Neural cell (in vitro differentiated cells): ENCODE measurements at regions not wholly inside any gene's neighbourhood (a gene's known extent, or its start where the extent isn't known, plus 50 kb on each side); places are given as distances from the start of the nearest gene placed in this dataset.

Experiments
- H2AFZ ChIP-seq: fragments of 200-600, 300-800 bp; sonication (generic), shearing (Covaris generic); 2 replicates; pipeline ENCODE4 v1.6.0; 2014; ENCODE audit warnings: low read depth, mild to moderate bottlenecking, antibody characterized with exemption, low read length, moderate library complexity
- H3F3A ChIP-seq: fragments of 200-600 bp; shearing (Covaris generic); 2 replicates; pipeline ENCODE4 v1.6.1; 2016; ENCODE audit warnings: mild to moderate bottlenecking, moderate library complexity, mixed read lengths, antibody characterized with exemption, low read length; ENCODE audit not compliant: insufficient read depth, poor library complexity, severe bottlenecking
- H3K27ac ChIP-seq: fragments of 200-600, 300-800 bp; sonication (generic), shearing (Covaris generic); 2 replicates; pipeline ENCODE4 v1.5.1; 2014; ENCODE audit warnings: mild to moderate bottlenecking, low read length, moderate library complexity
- H3K27me3 ChIP-seq: fragments of 300-800, 200-600 bp; sonication (generic), shearing (Covaris generic); 2 replicates; pipeline ENCODE4 v1.6.0; 2014; ENCODE audit warnings: mild to moderate bottlenecking, low read depth, low read length, moderate library complexity; ENCODE audit not compliant: insufficient read depth
- H3K36me3 ChIP-seq: fragments of 300-800, 200-600 bp; sonication (generic), shearing (Covaris generic); 2 replicates; pipeline ENCODE4 v1.5.1; 2014; ENCODE audit warnings: mild to moderate bottlenecking, antibody characterized with exemption, low read length, moderate library complexity; ENCODE audit not compliant: insufficient read depth
- H3K4me2 ChIP-seq: fragments of 300-800, 200-600 bp; sonication (generic), shearing (Covaris generic); 2 replicates; pipeline ENCODE4 v1.6.0; 2014; ENCODE audit warnings: mild to moderate bottlenecking, low read length
- H3K4me3 ChIP-seq: fragments of 300-800, 200-600 bp; sonication (generic), shearing (Covaris generic); 2 replicates; pipeline ENCODE4 v1.5.1; 2014; ENCODE audit warnings: mild to moderate bottlenecking, low read length, moderate library complexity
- H3K79me2 ChIP-seq: fragments of 200-600 bp; shearing (Covaris generic); replicated peaks from 2 replicates; pipeline ENCODE4 v1.6.0; 2014; ENCODE audit warnings: mild to moderate bottlenecking, low read length, moderate library complexity; ENCODE audit not compliant: insufficient read depth
- H3K9ac ChIP-seq: fragments of 300-800, 200-600 bp; sonication (generic), shearing (Covaris generic); 2 replicates; pipeline ENCODE4 v1.6.1; 2016; ENCODE audit warnings: mild to moderate bottlenecking, low read length, mixed read lengths
- H3K9me2 ChIP-seq: fragments of 200-600 bp; shearing (Covaris generic); 2 replicates; pipeline ENCODE4 v1.6.1; 2016; ENCODE audit warnings: mild to moderate bottlenecking, low read length, mixed read lengths; ENCODE audit not compliant: insufficient read depth
- H3K9me3 ChIP-seq: fragments of 200-600, 300-800 bp; sonication (generic), shearing (Covaris generic); 2 replicates; pipeline ENCODE4 v1.6.1; 2016; ENCODE audit warnings: mild to moderate bottlenecking, mixed run types, low read length, moderate library complexity, mixed read lengths
- H4K20me1 ChIP-seq: fragments of 200-600 bp; shearing (Covaris generic); 2 replicates; pipeline ENCODE4 v1.6.1; 2016; ENCODE audit warnings: mild to moderate bottlenecking, mixed run types; ENCODE audit not compliant: insufficient read depth
- CTCF ChIP-seq: fragments of 450-650 bp; IDR thresholded peaks from 2 replicates; pipeline ENCODE4 v1.5.1; 2014; ENCODE audit warnings: antibody characterized with exemption, mild to moderate bottlenecking, moderate library complexity; ENCODE audit not compliant: poor library complexity, severe bottlenecking
- EP300 ChIP-seq: fragments of 450-650 bp; conservative IDR thresholded peaks from 2 replicates; pipeline ENCODE4 v1.6.1; 2014; ENCODE audit warnings: antibody characterized with exemption, mild to moderate bottlenecking, moderate library complexity; ENCODE audit not compliant: poor library complexity, severe bottlenecking
- EZH2 ChIP-seq: fragments of 200-600, 300-800 bp; shearing (Covaris generic), sonication (generic); IDR thresholded peaks from 2 replicates; pipeline ENCODE4 v1.6.1; 2014; ENCODE audit warnings: antibody characterized with exemption, low read length, borderline replicate concordance, mild to moderate bottlenecking; ENCODE audit not compliant: insufficient read depth, poor library complexity, severe bottlenecking
- MXI1 ChIP-seq: fragments of 450-650 bp; conservative IDR thresholded peaks from 2 replicates; pipeline ENCODE4 v1.6.1; 2014; ENCODE audit warnings: antibody characterized with exemption, mild to moderate bottlenecking; ENCODE audit not compliant: poor library complexity, severe bottlenecking
- POLR2AphosphoS5 ChIP-seq: IDR thresholded peaks from 2 replicates; pipeline ENCODE4 v1.6.1; 2012
- RAD21 ChIP-seq: fragments of 450-650 bp; conservative IDR thresholded peaks from 2 replicates; pipeline ENCODE4 v1.6.1; 2014; ENCODE audit warnings: antibody characterized with exemption, mild to moderate bottlenecking, moderate library complexity
- REST ChIP-seq: IDR thresholded peaks from 2 replicates; pipeline ENCODE4 v1.6.1; 2012; ENCODE audit warnings: borderline replicate concordance
- SMC3 ChIP-seq: fragments of 450-650 bp; conservative IDR thresholded peaks from 2 replicates; pipeline ENCODE4 v1.6.1; 2014; ENCODE audit warnings: antibody characterized with exemption, mild to moderate bottlenecking, moderate library complexity; ENCODE audit not compliant: poor library complexity
- TAF1 ChIP-seq: IDR thresholded peaks from 2 replicates; pipeline ENCODE4 v1.6.1; 2012; ENCODE audit warnings: low read depth

DNA sequence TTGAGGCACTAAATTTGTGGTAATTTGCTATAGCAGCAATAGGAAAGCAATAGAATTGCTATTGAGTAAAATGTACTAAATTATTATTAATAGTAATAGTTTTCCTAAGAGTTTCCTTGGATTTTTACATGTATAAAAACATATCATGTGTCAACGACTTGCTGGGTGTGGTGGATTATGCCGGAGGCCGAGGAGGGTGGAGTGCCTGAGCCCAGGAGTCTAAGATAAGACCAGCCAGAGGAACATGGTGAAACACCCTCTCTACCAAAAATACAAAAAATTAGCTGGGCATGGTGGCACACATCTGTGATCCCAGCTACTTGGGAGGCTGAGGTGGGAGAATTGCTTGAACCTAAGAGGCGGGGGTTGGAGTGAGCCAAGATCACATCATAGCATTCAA lies 749.9 kb downstream of the TBL1XR1 start:
- no peaks in the 10 kb centered on the region for H4K20me1 ChIP-seq
- no peak overlapping the region for H3K4me2 ChIP-seq
- no peak overlapping the region for H3K9ac ChIP-seq
- no peaks in the 10 kb centered on the region for H3K9me3 ChIP-seq
- H3K27ac ChIP-seq = no peak overlapping the region
- H3K79me2 ChIP-seq = no peaks in the 10 kb centered on the region
- no peaks in the 10 kb centered on the region for H3F3A ChIP-seq
- no peaks in the 10 kb centered on the region for H3K27me3 ChIP-seq
- TF ChIP-seq EP300 = no peak
- no peaks in the 10 kb centered on the region for H3K36me3 ChIP-seq
- no peaks in the 10 kb centered on the region for H3K9me2 ChIP-seq
- H3K4me3 ChIP-seq = no peak overlapping the region
- no peak overlapping the region for H2AFZ ChIP-seq

DNA sequence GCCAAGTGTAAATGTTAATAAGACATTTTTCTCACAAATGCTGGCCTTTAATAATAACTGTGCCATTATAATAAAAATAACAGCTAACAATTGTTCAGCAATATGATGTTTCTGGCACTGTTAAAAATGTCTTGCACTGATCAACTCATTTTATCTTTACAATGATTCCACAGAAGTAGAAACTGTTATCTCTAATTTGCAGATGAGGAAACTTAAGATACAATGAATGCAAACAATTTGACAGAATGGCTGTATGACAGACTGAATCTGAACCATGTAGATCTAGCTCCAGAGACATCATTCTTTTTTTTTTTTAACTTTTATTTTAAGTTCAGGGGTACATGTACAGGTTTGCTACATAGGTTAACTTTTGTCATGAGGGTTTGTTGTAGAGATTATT lies 755.0 kb downstream of the TBL1XR1 start:
- TF ChIP-seq MXI1 (no peak), EP300 (no peak), RAD21 (no peak), SMC3 (no peak)
- Histone ChIP-seq H3K27me3 (no peaks in the 10 kb centered on the region), H2AFZ (no peak overlapping the region), H4K20me1 (no peaks in the 10 kb centered on the region), H3K9ac (no peak overlapping the region), H3K36me3 (no peaks in the 10 kb centered on the region), H3K9me3 (no peaks in the 10 kb centered on the region), H3F3A (no peaks in the 10 kb centered on the region), H3K4me2 (no peak overlapping the region), H3K4me3 (no peak overlapping the region), H3K27ac (no peak overlapping the region), H3K9me2 (no peaks in the 10 kb centered on the region), H3K79me2 (no peaks in the 10 kb centered on the region)

GRCh38 chr3:176439729-176440128 lies 757.6 kb downstream of the TBL1XR1 start:
- no peak overlapping the region for H3K9ac ChIP-seq
- no peak for TF ChIP-seq REST
- no peak for TF ChIP-seq EZH2

DNA sequence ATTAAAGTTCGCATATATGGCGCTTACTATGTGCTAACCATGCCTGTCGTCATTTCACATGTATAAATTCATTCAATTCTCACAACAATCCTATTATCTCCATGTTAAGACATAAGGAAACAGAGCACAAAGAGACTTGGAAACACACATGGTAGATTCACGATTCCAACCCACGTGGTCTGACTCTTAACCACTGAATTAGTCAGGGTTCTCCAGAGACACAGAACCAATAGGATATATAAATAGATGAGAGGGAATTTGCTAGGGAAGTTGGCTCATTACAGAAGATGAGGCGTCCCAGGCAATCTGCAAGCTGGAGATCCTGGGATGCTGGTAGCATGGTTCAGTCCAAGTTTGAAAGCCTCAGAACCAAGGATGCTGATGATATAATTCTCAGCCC lies 765.3 kb downstream of the TBL1XR1 start:
- no peaks in the 10 kb centered on the region for H3K36me3 ChIP-seq
- H3K9ac ChIP-seq = no peak overlapping the region
- H2AFZ ChIP-seq = no peak overlapping the region
- no peaks in the 10 kb centered on the region for H3K27me3 ChIP-seq
- H3K9me3 ChIP-seq = no peaks in the 10 kb centered on the region
- H4K20me1 ChIP-seq = no peaks in the 10 kb centered on the region
- no peaks in the 10 kb centered on the region for H3K9me2 ChIP-seq
- no peak overlapping the region for H3K4me2 ChIP-seq
- TF ChIP-seq TAF1 (no peak), SMC3 (no peak), REST (no peak), CTCF (no peak), EP300 (no peak), RAD21 (no peak), POLR2AphosphoS5 (no peak), MXI1 (no peak), EZH2 (no peak)
- H3K4me3 ChIP-seq = no peak overlapping the region
- no peaks in the 10 kb centered on the region for H3F3A ChIP-seq
- no peak overlapping the region for H3K27ac ChIP-seq
- no peaks in the 10 kb centered on the region for H3K79me2 ChIP-seq

More at GRCh38 chr3:176439729-176440128, 757.6 kb downstream of the TBL1XR1 start:
- Histone ChIP-seq H3K27ac (no peak overlapping the region), H4K20me1 (no peaks in the 10 kb centered on the region), H3K9me2 (no peaks in the 10 kb centered on the region), H3K36me3 (no peaks in the 10 kb centered on the region), H3F3A (no peaks in the 10 kb centered on the region), H3K27me3 (no peaks in the 10 kb centered on the region), H3K4me2 (no peak overlapping the region), H3K4me3 (no peak overlapping the region), H3K79me2 (no peaks in the 10 kb centered on the region), H3K9me3 (no peaks in the 10 kb centered on the region), H2AFZ (no peak overlapping the region)
